GM21825 (cell line): ENCODE measurements at regions not wholly inside any gene's neighbourhood (a gene's known extent, or its start where the extent isn't known, plus 50 kb on each side); places are given as distances from the start of the nearest gene placed in this dataset.
"Not testable (repeated sequence)": the region's sequence is repeated elsewhere in the genome, so short reads cannot be mapped to it uniquely, and the experiment has no call there.

ENCODE experiments used
- ATAC-seq: cut with Tn5 transposase; IDR thresholded peaks from one replicate; pipeline ENCODE4 v1.9.1; 2021; ENCODE audit warnings: mild to moderate bottlenecking, moderate library complexity; ENCODE audit not compliant: unreplicated experiment

DNA sequence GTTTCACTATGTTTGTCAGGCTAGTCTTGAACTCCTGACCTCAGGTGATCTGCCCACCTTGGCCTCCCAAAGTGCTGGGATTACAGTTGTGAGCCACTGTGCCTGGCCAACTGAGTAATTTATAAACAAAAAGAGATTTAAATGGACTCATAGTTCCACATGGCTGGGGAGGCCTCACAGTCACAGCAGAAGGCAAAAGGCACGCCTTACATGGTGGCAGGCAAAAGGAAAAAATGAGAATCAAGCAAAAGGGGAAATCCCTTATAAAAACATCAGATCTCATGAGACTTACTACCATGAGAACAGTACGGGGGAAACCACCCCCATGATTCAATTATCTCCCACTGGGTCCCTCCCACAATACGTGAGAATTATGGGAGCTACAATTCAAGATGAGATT lies 73.2 kb upstream of the TIAM1 start:
- ATAC-seq = not testable (repeated sequence)

GRCh38 chr21:31416465-31416864 lies 72.4 kb upstream of the TIAM1 start:
- ATAC-seq = no peak

DNA sequence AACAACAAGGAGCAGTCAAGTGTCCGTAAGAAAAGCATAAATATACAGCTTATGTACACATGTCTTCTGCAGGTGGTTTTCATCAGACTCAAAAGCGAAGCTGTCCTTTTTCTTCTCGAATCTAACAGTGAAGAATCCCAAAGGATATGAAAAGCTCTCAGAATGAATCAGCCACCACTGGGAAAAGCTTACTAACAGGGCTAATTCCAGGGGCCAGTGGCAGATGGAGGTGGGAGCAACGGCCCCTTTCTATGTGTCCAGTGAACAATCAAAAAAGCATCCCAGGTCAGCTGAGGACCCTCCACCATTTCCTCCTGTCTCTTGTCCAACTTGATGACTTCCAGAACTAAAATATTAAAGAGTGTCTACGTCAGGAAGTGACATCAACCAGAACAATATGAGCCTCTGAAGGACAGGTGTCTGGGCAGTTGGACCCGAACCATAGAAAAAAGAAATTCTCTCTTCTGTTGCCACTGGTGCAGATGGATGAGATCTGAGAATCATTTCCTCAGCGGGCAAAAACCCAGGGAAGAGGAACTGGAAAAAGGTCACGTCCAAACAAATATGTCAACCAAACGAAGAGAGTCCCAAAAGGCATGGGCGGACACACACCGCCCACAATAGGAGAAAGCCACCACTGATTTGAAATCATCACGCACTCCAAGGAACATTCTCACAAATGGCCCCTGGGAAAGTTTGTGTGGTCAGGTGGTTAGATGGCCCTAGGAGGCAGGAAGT lies 70.4 kb upstream of the TIAM1 start:
- ATAC-seq = no peak

DNA sequence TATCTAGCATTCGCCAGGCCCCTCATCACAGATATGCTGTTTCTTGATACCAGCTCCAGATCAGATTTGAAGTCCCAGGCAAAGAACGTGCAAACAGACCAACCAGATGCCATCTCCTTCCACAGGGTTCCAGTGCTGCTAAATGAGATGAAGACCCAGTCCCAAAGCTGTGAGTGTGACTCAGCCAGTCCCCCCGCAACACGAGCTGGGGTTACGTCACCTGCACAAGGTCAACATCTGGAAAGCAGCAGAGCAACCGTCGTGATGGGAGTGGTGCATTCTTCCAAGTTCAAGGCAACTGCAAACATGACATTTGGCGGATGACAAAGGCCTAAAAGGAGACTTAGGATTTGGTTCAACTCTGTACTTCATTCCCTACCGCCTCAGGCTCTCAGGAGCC lies 69.6 kb upstream of the TIAM1 start:
- ATAC-seq = no peak

- ATAC-seq = no peak
Observed at GRCh38 chr21:31410499-31411131, 66.6 kb upstream of the TIAM1 start.

- ATAC-seq = no peak
Observed at GRCh38 chr21:31409831-31410487, 65.9 kb upstream of the TIAM1 start.

DNA sequence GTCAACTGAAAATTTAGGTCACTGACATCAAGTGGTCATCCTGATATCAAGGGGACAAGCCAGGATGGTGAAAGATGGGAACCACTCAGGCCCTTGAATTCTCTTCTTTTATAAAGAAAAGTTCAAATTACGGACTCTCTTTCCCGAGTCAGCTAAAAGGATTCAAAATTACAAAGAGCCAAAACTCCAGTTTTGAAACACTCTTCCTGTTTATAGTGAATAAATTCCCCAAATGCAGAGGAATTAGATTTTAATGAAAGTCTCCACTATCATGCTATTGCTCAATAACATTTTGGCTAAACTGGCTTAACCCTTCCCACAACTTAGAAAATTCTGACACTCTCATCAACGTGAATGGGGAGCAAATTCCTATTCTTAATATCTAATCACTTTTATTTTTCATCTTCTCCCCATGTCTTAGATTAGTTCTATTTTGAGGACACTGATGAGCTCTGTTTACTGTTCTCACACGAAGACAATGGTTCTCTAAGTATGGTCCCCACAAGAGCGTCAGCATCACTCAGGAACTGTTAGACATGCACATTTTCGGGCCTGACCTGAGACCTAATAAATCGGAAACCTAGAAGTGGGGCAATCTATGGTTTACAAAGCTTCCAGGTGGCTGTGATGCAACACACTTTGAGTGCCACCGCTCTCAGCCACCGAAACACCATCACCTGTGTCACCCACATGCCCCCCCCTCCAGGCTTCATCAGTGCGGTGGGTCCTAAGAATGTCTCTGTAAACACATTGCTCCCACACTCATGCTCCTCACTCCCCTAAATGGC lies 64.4 kb upstream of the TIAM1 start:
- ATAC-seq = no peak

- no peak for ATAC-seq
Observed at GRCh38 chr21:31406510-31406909, 62.4 kb upstream of the TIAM1 start.

DNA sequence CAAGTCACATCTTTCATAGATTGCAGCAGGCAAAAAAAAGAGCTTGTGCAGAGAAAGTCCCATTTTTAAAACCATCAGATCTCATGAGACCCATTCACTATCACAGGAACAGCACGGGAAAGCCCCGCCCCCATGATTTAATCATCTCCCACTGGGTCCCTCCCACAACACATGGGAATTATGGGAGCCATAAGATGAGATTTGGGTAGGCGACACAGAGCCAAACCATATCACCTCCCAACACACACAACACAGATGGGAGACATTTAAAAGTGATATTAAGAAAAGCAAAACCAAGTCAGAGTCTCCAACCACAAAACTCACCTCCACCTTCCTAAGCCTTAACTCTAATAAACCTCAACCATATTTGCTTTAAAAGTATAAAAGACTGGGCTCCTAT lies 61.5 kb upstream of the TIAM1 start:
- no peak for ATAC-seq

DNA sequence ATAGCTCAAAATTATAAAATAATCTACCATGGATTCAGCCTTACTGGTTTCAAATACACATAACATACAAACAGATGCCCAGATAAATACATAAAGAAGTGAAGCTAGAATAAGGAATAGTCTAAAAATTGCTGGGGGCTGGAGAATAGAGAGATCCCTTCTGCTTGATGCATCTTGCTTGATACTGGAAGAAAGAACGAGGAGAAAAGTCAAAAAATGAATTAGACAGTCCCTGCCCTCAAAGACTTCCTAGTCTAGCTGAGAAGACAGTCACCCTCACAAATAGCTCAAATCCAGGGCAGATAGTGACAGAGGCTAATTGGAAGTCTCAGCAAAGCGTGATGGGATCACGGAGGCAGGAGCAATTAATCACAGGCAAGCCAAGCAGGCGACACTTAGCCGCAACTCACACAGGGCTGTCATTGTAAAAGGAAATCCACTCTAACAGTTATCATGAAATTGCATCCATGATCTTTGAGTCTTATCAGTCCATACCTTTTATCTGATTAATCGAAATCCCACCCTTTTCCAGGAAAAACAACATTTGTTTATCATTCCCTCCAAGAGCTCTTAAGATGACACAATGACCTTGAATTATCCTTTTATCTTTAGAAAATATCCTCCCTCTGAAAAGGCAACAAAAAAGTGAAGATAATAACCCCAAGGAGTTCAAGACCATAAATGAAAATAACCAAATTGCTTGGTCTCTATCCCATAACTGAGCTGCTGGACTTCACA lies 59.7 kb upstream of the TIAM1 start:
- no peak for ATAC-seq

- ATAC-seq = no peak
Observed at GRCh38 chr21:31399591-31399990, 55.5 kb upstream of the TIAM1 start.

DNA sequence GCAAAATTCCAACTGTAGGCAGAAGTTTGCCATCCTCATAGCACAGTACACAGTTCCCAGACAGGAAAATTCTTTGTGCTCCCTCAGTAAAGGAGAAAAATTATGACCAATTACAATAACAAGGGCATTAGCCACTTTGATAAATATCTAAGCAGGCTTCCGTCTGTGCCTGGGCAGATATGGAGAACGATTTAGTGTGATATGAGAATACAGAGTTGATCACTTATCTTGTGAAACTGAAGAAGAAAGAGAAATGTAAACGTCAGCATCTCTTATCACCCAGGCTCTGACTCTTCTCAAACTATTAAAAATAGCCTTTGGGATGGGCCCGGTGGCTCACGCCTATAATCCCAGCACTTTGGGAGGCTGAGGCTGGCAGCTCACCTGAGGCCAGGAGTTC lies 54.5 kb upstream of the TIAM1 start:
- ATAC-seq = no peak

- ATAC-seq = no peak
Observed at GRCh38 chr21:31397939-31398338, 53.9 kb upstream of the TIAM1 start.

- ATAC-seq = no peak
Observed at GRCh38 chr21:31397515-31397926, 53.5 kb upstream of the TIAM1 start.

DNA sequence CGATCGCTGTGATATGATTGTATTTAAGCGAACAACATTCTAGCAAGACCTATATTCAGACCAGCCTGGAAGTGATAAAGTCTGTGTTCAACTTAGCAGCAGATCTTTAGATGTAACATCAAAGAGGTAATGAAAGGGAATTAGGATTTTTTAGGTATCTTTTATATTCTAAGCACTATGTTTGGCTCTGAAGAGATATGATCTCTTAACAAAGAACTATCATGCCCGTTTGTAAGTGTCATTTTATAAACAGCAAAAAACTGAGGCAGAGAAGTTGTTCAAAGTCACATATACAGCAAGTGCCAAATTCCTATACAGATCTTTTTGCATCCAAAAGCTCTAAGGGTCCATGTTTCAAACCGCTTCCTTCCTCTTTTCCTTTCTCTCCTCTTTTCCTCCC lies 53.0 kb upstream of the TIAM1 start:
- no peak for ATAC-seq

DNA sequence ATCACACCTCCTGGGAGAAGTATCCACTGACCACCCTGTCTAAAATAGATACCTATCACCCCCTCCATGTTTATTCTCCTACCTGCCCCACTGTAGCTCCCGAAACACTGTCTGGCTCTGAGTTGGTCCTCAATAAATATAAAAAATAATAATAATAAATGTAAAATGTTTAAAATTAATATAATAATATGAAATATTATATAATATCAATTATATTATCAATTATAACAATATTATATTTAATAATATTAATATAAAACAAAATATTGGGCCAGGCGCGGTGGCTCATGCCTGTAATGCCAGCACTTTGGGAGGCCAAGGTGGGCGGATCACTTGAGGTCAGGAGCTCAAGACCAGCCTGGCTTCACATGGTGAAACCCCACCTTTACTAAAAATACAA lies 52.3 kb upstream of the TIAM1 start:
- ATAC-seq = no peak

DNA sequence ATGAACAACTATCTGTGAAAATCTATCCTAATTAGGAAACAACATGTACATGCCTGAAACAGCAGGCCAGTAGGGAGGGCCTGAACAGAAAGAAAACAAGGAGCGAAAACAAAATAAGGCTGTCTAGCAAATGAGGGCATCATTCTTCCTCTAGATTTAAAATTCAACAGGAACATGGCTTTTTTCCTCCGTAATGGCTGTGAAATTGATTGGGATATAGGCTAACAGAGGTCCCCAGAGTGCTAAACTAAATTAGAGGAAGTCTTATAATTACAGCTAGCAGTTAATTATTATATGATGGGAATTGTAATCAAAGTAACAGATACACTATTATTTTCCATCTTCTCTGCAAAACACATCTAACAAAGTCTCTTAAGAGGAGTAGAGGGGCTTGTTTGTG lies 51.7 kb upstream of the TIAM1 start:
- ATAC-seq = no peak

DNA sequence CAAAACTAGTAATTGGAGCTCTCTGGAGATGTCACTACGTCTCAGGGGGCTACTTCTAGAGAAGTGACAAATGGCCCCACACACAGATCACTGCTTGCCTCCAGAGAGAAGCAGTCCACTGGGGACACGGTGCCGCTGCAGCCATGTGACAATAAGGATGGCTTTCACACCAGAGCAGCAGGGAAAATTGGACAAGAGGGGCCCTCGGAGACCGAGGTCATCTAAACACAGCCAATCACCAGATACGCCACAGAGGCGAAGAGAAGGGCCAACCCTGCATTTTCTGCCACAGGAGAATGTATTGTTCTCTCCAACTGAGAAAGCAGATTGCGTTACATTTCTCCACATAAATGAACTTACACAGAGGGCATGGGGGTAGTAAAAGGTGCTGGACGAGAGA lies 51.2 kb upstream of the TIAM1 start:
- ATAC-seq = no peak

GRCh38 chr21:31394309-31394708 lies 50.2 kb upstream of the TIAM1 start:
- no peak for ATAC-seq
